Hindlimb muscle (tissue), 1 donor: ENCODE measurements at regions not wholly inside any gene's neighbourhood (a gene's known extent, or its start where the extent isn't known, plus 50 kb on each side); places are given as distances from the start of the nearest gene placed in this dataset.
"Not testable (repeated sequence)": the region's sequence is repeated elsewhere in the genome, so short reads cannot be mapped to it uniquely, and the experiment has no call there.

ENCODE experiments used
- DNase-seq: peaks from one replicate; pipeline ENCODE4 v3.0.0-alpha.2; 2013

DNA sequence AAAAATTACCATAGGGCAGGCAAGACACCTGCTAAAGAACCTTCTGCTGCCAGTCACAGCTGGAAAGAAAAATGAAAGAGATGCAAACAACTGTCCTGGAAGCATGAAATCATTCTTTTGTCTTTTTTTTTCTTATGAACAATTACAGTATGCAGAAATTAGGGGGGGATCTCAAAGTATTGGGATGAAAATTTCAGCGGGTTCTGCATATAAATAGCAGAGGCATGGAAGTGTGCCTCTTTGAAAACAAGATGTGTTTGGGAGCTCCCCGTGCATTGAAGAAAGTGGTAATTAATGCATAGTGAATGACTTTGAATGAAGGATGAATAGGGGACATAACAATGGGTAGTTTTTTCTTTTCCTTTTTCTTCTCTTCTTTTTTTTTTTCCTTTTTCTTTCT is 431.2 kb downstream of the SOX2 start:
- no peak for DNase-seq

DNA sequence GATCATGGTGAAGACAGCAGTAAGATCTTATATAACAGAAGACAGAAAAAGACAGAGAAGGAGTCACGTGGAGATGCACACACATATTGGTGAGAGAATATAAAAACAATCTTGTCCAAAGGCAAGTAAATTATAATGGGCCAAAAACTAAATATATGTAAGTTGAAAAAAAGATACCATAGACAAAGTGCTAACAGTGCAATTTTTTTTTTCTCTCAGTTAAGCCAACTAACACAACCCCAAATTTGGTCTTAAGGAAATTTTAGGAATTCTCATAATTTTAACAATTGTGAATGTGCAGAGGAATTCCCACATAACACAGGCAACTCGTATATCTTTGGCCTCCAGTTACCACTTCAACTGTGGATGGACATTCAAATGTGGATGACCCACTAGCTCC is 432.2 kb downstream of the SOX2 start:
- no peak for DNase-seq

DNA sequence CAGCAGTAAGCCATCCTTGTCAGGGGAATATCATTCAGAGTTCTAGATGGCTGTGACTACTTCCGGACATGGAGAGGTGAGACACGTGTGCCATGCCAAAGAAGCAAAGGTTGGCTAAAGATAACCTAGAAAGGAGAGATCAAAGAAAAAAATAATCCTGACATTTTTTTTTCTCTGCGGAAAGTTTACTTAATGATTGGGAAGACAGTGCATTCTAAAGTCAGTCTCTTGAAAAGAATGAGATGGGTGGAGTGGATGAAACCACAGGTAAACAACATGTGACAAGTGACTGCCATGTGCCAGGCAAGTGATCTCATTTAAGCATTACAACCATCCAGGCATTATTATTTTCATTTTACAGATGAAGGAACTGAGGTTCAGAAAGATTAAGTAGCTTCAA is 436.6 kb downstream of the SOX2 start:
- DNase-seq: no peak

DNA sequence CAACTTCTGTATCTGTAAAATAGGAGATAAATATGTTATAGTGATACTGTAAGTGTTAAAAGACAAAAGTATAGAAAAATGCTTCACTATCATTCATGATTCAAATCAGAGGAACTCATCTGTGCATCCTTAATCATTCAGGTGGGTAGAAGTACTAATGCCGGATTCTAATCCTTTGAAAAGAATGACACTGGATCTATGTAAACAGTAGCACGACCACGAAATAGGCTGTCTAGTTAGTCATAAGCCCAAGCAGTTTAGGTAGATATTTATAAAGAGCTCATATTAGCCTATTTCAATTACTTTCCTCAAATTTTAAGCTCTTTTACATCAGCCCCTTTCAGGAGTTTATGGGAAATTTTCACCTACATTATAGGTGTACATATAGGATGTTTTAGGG is 437.9 kb downstream of the SOX2 start:
- no peak for DNase-seq

DNA sequence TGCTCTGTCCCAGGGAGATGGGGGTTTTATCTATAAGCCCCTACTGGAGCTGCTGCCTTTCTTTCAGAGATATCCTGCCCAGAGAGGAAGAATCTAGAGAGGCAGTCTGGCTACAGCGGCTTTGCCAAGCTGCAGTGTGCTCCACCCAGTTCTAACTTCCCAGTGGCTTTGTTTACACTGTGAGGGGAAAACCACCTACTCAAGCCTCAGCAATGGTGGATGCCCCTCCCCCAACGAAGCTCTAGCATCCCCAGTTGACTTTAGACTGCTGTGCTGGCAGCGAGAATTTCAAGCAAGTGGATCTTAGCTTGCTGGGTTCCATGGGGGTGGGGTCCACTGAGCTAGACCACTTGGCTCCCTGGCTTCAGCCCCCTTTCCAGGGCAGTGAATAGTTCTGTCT is 444.6 kb downstream of the SOX2 start:
- not testable (repeated sequence) for DNase-seq

DNA sequence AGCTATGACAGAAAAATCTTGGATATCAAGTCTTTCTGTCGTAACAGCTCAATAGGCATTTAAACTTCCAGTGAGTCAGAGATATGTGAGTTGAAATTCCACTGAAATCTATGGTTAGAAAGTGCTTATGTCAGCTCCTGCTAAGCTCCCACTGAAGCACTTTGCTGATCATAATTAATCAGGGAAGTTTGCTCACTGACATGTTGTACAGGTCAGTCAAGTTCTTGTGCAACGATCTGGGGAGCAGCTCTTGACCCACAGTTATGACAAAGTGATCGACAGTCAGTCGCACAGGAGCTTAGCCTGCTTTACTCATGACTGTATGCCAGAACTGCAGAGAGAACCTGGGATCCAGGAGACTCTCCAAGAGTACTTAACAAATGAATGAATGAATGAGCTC is 453.5 kb downstream of the SOX2 start:
- DNase-seq: no peak

DNA sequence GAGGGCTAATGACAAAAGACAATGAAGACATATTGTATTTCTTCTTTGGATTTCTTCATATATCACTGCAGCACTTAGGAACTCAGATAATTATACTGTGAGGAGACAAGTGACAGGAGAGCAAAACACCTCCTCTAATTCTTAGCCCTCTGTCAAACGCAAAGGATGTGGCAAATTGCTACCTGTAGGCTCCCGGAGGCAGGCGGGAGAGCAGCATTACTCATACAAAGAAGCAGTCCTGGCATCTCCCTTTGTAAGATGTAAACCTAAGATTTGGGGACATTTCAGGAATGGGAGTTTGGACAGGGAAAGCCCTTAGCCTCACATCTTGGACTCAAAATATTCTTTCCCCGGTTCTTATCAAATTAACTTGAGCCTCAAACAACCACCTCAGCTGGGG is 460.8 kb downstream of the SOX2 start:
- no peak for DNase-seq

DNA sequence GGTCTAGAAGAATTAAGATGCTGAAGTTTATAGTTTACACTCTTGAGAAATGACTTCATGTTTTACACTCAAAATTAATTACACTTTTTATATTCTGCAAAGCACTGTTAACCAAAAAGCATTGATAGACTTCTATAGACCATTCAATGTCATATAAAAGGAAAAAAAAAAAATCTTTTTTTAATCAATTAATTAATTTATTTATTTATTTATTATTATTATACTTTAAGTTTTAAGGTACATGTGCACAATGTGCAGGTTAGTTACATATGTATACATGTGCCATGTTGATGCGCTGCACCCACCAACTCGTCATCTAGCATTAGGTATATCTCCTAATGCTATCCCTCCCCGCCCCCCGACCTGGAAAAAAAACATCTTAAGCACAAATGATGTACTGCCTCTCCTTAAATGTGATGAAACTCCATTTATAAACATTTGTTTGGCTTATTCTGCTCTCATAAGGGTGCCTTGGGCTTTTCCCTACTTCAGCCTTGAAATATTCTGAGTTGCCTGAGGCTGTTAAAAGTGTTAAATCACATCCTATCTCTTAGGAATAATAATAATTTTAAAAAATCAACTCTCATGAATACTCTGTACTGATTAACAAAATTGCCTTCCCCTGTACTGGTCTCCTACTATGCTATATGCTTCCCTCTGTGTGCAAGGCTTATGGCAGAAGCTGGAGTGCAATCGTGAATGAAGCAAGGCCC is 466.9 kb downstream of the SOX2 start:
- DNase-seq: no peak

DNA sequence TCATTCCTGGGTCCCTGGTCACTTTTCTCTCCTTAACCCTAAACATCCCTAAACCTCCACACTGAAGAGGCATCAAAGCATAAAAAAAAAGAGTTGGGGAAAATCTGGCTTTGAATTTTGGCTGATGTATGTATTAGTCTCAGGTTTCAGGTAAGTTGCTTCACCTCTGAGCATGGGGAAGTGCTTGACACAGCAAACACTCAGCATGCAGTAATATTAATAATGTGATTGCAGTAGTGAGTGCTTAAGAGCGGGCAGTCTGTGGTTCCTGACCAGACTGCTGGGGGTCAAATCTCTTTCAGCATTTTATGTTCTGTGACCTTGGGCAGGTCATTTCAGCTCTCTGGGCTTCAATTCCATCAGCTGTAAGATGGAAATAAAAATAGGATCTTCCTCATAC is 467.9 kb downstream of the SOX2 start:
- DNase-seq: no peak

DNA sequence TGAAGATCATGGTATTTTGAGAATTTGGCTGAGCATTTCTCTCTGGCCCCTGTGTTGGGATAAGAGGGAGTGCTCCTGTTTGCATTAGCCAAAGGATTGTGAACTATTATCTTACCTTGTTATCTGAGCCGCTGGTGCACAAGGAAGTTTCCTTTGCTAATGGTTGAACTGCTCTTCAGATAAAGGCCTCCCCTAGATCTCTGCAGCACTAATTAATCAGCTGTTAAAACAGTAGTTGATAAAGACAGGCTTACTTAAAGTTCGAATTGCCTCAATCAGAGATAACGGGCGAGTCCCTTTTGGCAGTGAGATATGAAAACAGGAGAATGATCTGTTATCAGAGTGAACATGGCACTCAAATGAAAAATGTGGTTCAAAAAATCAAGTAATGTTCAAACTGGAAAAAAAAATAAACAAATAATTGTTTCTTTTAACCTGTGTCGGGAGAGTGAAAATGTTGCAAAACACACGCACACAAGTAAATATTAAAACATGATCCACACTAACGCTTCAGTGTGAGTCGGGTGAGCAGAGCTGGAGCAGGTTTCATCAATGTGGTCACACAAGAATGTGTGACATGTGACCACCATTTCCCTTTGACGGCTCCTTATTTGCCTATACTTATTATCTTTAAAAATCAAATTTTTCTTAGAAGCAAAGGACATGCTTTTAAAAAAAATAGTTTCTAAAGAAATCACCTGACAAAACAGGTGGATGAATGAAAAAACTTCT is 469.1 kb downstream of the SOX2 start:
- DNase-seq: no peak

DNA sequence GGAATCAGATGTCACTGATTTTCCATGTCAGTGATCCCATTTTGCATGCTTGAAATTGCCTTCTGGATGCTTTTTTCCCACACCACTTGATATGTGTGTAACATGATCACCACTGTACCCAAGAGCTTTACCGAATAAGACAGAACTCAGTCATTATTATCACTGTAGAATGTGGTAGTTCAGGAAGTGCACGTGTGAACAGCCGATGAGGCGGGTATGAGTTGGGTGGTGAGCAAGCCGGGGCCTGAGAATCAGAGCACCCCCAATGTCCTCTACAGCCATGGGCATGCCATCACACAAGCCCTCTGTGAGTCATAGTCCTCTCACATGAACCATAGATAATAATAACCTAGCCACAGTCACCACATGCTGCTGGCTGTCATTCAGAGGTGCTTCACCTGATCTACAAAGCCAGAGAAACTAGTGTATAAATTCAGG is 470.8 kb downstream of the SOX2 start:
- no peak for DNase-seq

DNA sequence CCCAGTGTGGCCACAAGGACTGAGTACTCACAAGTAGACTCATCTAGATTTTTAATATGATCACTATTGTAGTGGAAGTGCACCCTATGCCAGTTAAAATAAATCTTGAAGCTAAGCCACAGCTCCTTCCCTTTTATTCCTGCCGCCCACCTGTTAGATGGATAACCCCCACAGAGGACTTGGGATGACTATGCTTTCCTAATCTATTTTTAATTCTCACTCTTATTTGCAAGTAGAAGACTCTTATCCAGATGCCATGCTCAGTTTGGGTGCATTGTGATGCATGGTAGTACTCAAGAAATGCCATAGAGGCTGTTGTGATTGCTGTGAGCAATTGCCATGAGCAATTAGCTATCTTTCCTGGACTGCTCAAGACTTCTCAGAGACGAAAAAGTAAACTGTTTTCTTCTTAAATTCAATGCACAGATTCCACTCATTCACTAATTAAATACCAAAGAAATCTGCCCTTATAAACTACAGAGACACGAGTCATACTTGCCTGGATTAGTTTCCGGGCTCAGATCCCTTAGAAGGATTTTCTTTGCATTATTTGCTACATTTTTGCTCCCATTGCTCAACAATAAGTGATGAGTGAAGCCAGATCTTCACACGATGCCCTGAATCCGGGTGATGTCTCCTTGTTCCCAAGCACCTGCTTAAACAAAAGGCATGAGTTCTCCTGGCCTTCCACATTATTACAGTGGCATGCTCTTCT is 472.1 kb downstream of the SOX2 start:
- DNase-seq: no peak

DNA sequence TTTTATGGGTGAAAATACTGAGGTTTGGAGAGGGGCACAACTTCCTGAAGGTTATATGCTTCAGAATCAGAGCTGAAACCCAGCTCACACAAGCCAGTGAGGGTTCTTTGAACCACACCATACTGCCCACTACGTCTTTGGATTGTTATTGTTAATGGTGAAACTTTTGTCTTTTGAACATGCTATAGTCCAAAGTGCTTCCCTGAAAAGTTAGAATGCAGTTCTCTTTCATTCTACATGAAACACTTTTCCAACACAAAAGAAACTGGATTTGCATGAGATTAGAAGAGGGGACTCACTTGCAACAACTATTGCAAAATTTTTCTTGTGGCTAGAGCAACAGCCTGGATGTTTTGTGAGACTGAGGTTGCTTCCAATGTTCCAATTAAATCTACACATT is 473.6 kb downstream of the SOX2 start:
- DNase-seq: no peak

DNA sequence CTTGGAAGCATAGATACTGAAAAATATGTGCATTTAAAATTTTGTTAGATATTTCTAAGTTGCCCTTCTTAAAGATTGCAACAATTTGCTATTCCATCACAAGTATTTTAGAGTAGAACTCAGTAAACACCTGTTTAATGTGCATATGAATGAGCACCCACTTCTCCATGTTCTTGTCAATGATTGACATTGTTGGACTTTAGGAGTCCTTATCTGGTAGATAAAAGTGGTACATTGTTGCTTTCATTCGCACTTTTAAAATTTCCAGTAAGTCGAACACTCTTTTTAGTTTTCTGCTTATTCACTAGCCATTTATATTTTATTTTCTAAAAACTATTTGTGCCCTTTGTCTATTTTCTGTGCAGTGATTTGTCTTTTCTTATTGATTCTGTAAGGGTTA is 478.3 kb downstream of the SOX2 start:
- no peak for DNase-seq

DNA sequence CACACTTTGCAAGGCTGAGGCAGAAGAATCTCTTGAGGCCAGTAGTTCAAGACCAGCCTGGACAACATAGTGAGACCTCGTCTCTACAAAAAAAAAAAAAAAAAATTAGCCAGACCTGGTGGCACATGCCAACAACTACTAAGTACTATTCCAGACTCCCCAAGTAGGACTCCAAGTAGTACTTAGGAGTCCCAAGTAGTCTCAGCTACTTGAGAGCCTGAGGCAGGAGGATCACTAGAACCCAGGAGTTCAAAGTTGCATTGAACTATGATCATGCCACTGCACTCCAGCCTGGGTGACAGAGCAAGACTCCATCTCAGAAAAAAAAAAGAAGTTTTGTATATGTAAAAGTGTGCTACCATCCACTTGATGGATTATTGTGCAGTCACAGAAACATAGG is 486.6 kb downstream of the SOX2 start:
- no peak for DNase-seq

DNA sequence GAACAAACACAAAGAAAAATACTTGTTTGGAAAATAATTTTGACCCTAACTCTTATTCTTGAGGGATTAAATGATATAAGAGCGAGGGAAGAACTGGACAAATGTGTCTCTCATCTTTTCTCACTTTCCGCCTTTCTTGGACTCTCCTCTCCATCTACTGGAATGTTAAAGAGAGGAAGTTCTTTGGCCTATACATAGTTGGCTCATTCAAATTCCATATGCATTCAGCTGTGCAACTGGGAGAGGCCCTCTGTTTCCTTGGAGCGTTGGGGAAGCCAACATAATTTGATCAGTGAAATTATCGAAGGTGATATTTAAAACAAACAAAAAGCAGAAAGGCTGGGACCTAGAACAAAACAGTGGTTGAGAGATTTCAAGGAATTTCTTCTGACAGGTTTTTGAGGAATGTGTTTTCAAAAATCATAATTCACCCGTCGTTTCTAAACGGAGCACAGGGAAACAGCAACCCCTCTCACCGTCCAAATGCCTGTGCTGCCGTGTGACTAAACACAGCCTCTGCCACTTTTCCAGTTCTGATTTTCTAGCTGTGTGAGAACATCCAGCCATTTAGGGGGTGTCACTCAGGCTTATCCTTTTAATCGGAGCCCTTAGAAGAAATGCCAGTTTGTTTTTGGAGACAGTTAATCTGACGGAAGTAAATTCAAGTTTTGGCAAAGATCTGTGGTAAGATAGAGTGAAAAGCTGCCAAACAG is 489.9 kb downstream of the SOX2 start:
- no peak for DNase-seq

DNA sequence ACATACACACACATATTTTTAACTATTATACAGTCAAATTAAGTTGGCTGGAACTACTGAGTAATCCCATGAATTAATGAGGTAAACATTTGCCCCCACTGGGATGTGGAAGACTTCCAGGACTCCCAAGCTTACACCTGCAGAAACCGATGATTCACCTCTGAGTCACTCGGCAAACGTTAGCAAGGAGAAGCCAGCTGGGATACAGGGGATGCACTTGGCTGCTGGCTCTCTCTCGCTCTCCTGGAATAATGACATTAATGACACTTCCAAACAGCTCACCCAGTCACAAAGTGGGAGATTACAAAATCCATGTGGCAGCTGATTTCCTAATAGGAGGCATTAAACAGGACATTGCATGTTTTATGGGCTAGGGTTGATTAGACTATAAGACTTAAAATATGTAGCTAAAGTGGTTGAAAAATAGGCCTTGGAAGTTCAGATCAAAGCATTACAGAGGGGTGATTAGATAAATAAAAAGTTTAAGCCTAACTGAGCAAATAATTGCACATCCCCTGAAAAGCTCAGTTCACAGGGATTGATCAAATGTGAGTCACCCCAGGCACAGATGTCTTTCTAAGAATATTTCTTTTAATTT is 500.9 kb downstream of the SOX2 start:
- DNase-seq: peak; percentile 2

DNA sequence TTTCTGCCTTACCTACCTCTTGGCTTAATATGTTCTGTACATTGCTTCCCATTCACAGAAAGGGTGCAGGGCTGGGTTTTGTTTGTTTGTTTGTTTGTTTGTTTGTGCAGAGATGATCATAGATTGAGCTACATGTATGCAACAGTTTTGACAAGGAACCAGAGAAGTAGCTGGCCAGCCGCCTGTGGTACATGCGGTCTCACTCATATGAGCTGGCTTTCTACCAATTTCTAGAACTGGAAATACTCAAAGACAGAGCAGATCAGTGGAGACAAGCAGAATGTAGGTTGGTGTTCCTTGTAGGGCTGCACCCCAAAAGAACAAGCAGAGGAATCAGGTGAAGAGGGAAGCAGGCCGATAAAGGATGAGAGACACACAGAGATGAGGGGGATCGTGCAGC is 502.7 kb downstream of the SOX2 start:
- DNase-seq: no peak

DNA sequence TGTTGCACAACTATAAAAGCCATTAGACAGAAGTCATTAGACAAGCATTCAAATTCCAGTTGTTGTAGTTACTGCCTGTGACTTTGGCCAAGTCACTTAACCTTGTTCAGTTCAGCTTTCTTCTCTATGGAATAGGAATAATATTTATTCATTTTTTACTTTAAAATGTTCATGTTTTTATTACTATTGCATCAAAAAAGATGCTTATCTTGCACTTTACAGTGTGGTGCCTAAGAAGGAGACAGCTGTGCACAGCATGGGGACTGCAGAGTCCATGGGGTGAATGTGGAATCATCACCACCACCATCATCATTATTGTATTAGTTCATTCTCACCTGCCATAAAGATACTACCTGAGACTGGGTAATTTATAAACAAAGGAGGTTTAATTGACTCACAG is 504.2 kb downstream of the SOX2 start:
- DNase-seq: no peak

DNA sequence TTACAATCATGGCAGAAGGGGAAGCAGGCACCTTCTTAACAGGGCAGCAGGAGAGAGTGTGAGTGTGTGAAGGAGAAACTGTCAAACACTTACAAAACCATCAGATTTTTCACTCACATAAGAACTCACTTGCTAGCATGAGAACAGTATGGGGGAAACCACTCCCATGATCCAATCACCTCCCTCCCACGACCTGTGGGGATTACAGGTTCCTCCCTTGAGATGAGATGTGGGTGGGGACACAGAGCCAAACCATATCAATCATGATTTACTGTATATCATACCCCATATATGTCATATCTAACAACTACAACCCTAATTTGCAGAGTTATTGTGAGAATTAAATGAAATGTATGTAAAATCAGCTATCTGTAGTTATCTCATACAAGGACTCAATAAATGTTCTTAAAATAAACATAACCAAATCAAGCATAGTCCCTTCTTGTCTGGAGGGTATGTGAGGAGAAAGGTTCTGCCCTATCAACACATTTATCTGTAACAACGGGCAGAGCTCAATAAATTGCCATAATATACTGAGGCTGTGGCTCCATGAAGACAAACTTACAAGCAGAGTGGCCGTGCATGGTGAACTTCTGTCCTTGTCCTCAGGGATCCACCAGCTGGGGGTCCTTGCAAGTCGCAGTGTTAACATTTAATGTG is 504.7 kb downstream of the SOX2 start:
- no peak for DNase-seq

DNA sequence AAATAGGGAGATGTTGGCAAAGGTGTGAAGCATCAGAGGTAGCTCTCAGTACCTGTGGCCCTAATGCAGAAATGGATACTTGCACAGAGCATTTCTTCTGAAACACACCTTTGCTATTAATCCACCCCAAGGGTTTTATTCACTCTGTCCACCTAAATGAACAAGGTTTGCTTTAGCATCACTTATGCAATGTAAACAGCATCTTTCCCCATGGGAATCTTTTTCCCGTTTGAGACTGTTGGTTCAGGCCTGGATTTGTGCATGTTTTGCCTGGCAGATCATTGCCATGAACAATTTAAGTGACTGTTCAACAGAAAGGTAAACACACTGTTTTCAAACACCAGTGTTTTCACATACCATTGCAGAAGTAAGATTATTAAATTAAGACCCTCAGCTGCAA is 508.3 kb downstream of the SOX2 start:
- DNase-seq: no peak

DNA sequence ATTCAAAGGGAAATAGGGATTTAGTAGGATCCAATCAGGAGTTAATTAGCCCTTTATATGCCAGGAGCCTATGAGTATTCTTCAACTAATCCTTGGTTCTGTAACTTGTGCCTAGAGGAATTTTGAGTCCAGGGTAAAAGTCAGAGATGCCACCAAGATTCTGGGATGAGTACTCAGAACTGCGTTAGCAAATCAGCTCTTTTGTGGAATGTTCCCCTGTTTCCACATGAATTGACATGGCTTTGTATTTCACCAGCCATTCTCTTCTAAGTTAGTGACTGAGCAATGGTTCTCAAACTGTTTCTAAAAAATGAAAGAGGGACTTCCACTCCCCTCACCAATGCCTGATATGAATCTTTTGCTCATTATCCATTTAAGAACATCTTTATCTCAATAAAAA is 508.7 kb downstream of the SOX2 start:
- no peak for DNase-seq
